ENCODE measurements at regions not wholly inside any gene's neighbourhood (a gene's known extent, or its start where the extent isn't known, plus 50 kb on each side); places are given as distances from the start of the nearest gene placed in this dataset.

- peaks cover 70% of the 10 kb centered on the region for H3K4me1 Mint-ChIP-seq
- H3K9me3 Mint-ChIP-seq: peaks cover 2% of the 10 kb centered on the region
- ChIA-PET POLR2A (interaction anchor here (2.5 kb wide), 1 partner anchor 260 kb away, joined by 12 read pairs; no protein-coding TSS in a partner anchor), CTCF (interaction anchor here (1.4 to 1.8 kb wide), 3 partner anchors 11 to 256 kb away, joined by 5 to 7 read pairs (median 6); no protein-coding TSS in a partner anchor)
- DNase-seq: no peak
- H3K4me3 Mint-ChIP-seq: no peak overlapping the region
- H3K36me3 Mint-ChIP-seq (ENCODE audit: low read depth): peaks cover 3% of the 10 kb centered on the region
- H3K27ac Mint-ChIP-seq: peak overlapping the region; percentile 53
- H3K27me3 Mint-ChIP-seq: no peaks in the 10 kb centered on the region
These were observed 108.7 kb downstream of the PALM2AKAP2 start for GRCh38 chr9:109888695-109889094.

GRCh38 chr9:109889456-109889855 is 109.5 kb downstream of the PALM2AKAP2 start:
- Mint-ChIP-seq H3K27me3 (no peaks in the 10 kb centered on the region), H3K4me1 (peaks cover 71% of the 10 kb centered on the region), H3K36me3 (ENCODE audit: low read depth) (peaks cover 3% of the 10 kb centered on the region), H3K27ac (peak overlapping the region; percentile 44), H3K9me3 (no peaks in the 10 kb centered on the region), H3K4me3 (no peak overlapping the region)
- ChIA-PET POLR2A (interaction anchor here (1.0 kb wide), 1 partner anchor 254 kb away, joined by 3 read pairs; no protein-coding TSS in a partner anchor), CTCF (interaction anchor here (1.1 kb wide), 1 partner anchor 13 kb away, joined by 3 read pairs; no protein-coding TSS in a partner anchor)
- DNase-seq: no peak

GRCh38 chr9:109893241-109893640 is 113.2 kb downstream of the PALM2AKAP2 start:
- Mint-ChIP-seq H3K36me3 (ENCODE audit: low read depth) (no peaks in the 10 kb centered on the region), H3K27me3 (no peaks in the 10 kb centered on the region), H3K4me1 (peaks cover 55% of the 10 kb centered on the region), H3K4me3 (peak overlapping the region; percentile 17), H3K27ac (peak overlapping the region; percentile 12), H3K9me3 (no peaks in the 10 kb centered on the region)
- DNase-seq: no peak
- POLR2A ChIA-PET: interaction anchor here (1.1 kb wide), 2 partner anchors 251 to 363 kb away, joined by 3 to 4 read pairs; partner anchors contain the start of gene TXN
- CTCF ChIA-PET: interaction anchor here (0.9 to 1.1 kb wide), 2 partner anchors 12 to 165 kb away, joined by 3 read pairs; no protein-coding TSS in a partner anchor

- Mint-ChIP-seq H3K36me3 (ENCODE audit: low read depth) (peaks cover 2% of the 10 kb centered on the region), H3K4me3 (no peak overlapping the region), H3K4me1 (peaks cover 45% of the 10 kb centered on the region), H3K27ac (peak overlapping the region; percentile 70), H3K9me3 (no peaks in the 10 kb centered on the region), H3K27me3 (peaks cover 3% of the 10 kb centered on the region)
- ChIA-PET CTCF (interaction anchor here (1.1 kb wide), 1 partner anchor 9 kb away, joined by 6 read pairs; no protein-coding TSS in a partner anchor), POLR2A (no interaction called here)
- no peak for DNase-seq
These were observed 114.5 kb downstream of the PALM2AKAP2 start for GRCh38 chr9:109894473-109894872.

GRCh38 chr9:109894921-109895758 is 115.1 kb downstream of the PALM2AKAP2 start:
- peak overlapping the region; percentile 70 for H3K27ac Mint-ChIP-seq
- peaks cover 4% of the 10 kb centered on the region for H3K27me3 Mint-ChIP-seq
- peaks cover 38% of the 10 kb centered on the region for H3K4me1 Mint-ChIP-seq
- peaks cover 2% of the 10 kb centered on the region for H3K36me3 Mint-ChIP-seq (ENCODE audit: low read depth)
- no peaks in the 10 kb centered on the region for H3K9me3 Mint-ChIP-seq
- no peak overlapping the region for H3K4me3 Mint-ChIP-seq
- ChIA-PET POLR2A (interaction anchor here (0.9 kb wide), 1 partner anchor 13 kb away, joined by 3 read pairs; no protein-coding TSS in a partner anchor), CTCF (interaction anchor here (1.1 kb wide), 1 partner anchor 8 kb away, joined by 6 read pairs; no protein-coding TSS in a partner anchor)
- DNase-seq: peak; percentile 38

- Mint-ChIP-seq H3K27me3 (peaks cover 7% of the 10 kb centered on the region), H3K4me3 (no peak overlapping the region), H3K27ac (no peak overlapping the region), H3K36me3 (ENCODE audit: low read depth) (peaks cover 2% of the 10 kb centered on the region), H3K9me3 (no peaks in the 10 kb centered on the region), H3K4me1 (peaks cover 6% of the 10 kb centered on the region)
- ChIA-PET POLR2A (interaction anchor here (1.2 kb wide), 1 partner anchor 148 kb away, joined by 4 read pairs; no protein-coding TSS in a partner anchor), CTCF (interaction anchor here (1.0 to 5.6 kb wide), 7 partner anchors 9 to 282 kb away, joined by 3 to 85 read pairs (median 4); no protein-coding TSS in a partner anchor)
- no peak for DNase-seq
These were observed 121.2 kb downstream of the PALM2AKAP2 start for GRCh38 chr9:109901201-109901600.

- no peak overlapping the region for H3K27ac Mint-ChIP-seq
- ChIA-PET CTCF (interaction anchor here (0.6 to 5.6 kb wide), 42 partner anchors 9 to 342 kb away, joined by 3 to 85 read pairs (median 4); no protein-coding TSS in a partner anchor), POLR2A (interaction anchor here (0.6 to 1.7 kb wide), 7 partner anchors 47 to 253 kb away, joined by 3 to 12 read pairs (median 4); no protein-coding TSS in a partner anchor)
- peaks cover 15% of the 10 kb centered on the region for H3K4me1 Mint-ChIP-seq
- no peaks in the 10 kb centered on the region for H3K9me3 Mint-ChIP-seq
- DNase-seq: peak; percentile 72
- H3K4me3 Mint-ChIP-seq: no peak overlapping the region
- H3K27me3 Mint-ChIP-seq: peaks cover 7% of the 10 kb centered on the region
- H3K36me3 Mint-ChIP-seq (ENCODE audit: low read depth): peaks cover 1% of the 10 kb centered on the region
These were observed 123.6 kb downstream of the PALM2AKAP2 start for GRCh38 chr9:109903515-109904138.

- no peaks in the 10 kb centered on the region for H3K36me3 Mint-ChIP-seq (ENCODE audit: low read depth)
- CTCF ChIA-PET: interaction anchor here (0.6 to 5.6 kb wide), 16 partner anchors 11 to 316 kb away, joined by 3 to 85 read pairs (median 4); no protein-coding TSS in a partner anchor
- H3K27me3 Mint-ChIP-seq: peaks cover 3% of the 10 kb centered on the region
- no peaks in the 10 kb centered on the region for H3K9me3 Mint-ChIP-seq
- H3K4me3 Mint-ChIP-seq: no peak overlapping the region
- DNase-seq: no peak
- H3K4me1 Mint-ChIP-seq: peaks cover 15% of the 10 kb centered on the region
- POLR2A ChIA-PET: interaction anchor here (0.6 to 1.7 kb wide), 4 partner anchors 18 to 252 kb away, joined by 3 to 12 read pairs (median 4); no protein-coding TSS in a partner anchor
- H3K27ac Mint-ChIP-seq: no peak overlapping the region
These were observed 124.7 kb downstream of the PALM2AKAP2 start for GRCh38 chr9:109904666-109905065.

GRCh38 chr9:109905472-109905871 is 125.5 kb downstream of the PALM2AKAP2 start:
- no peaks in the 10 kb centered on the region for H3K36me3 Mint-ChIP-seq (ENCODE audit: low read depth)

GRCh38 chr9:109906766-109907382 is 126.9 kb downstream of the PALM2AKAP2 start:
- Mint-ChIP-seq H3K4me3 (no peak overlapping the region), H3K36me3 (ENCODE audit: low read depth) (no peaks in the 10 kb centered on the region), H3K4me1 (peaks cover 15% of the 10 kb centered on the region), H3K9me3 (no peaks in the 10 kb centered on the region), H3K27me3 (no peaks in the 10 kb centered on the region), H3K27ac (no peak overlapping the region)
- ChIA-PET CTCF (interaction anchor here (0.8 to 2.4 kb wide), 11 partner anchors 60 to 311 kb away, joined by 3 to 13 read pairs (median 4); no protein-coding TSS in a partner anchor), POLR2A (interaction anchor here (1.1 to 1.5 kb wide), 4 partner anchors 9 to 241 kb away, joined by 3 to 5 read pairs (median 4); no protein-coding TSS in a partner anchor)
- no peak for DNase-seq

More at GRCh38 chr9:109905472-109905871, 125.5 kb downstream of the PALM2AKAP2 start:
- POLR2A ChIA-PET: interaction anchor here (0.8 kb wide), 1 partner anchor 19 kb away, joined by 3 read pairs; no protein-coding TSS in a partner anchor
- DNase-seq: no peak
- H3K4me1 Mint-ChIP-seq: peaks cover 15% of the 10 kb centered on the region
- no peak overlapping the region for H3K27ac Mint-ChIP-seq
- no peak overlapping the region for H3K4me3 Mint-ChIP-seq
- CTCF ChIA-PET: interaction anchor here (1.3 to 5.6 kb wide), 4 partner anchors 146 to 315 kb away, joined by 3 to 85 read pairs (median 4); no protein-coding TSS in a partner anchor
- no peaks in the 10 kb centered on the region for H3K27me3 Mint-ChIP-seq
- H3K9me3 Mint-ChIP-seq: no peaks in the 10 kb centered on the region

- H3K4me1 Mint-ChIP-seq: peaks cover 15% of the 10 kb centered on the region
These were observed 127.4 kb downstream of the PALM2AKAP2 start for GRCh38 chr9:109907400-109907799.

More at GRCh38 chr9:109907400-109907799, 127.4 kb downstream of the PALM2AKAP2 start:
- no peak for DNase-seq
- no peaks in the 10 kb centered on the region for H3K27me3 Mint-ChIP-seq
- H3K4me3 Mint-ChIP-seq: no peak overlapping the region
- POLR2A ChIA-PET: interaction anchor here (0.8 to 1.5 kb wide), 5 partner anchors 10 to 241 kb away, joined by 3 to 5 read pairs (median 3); no protein-coding TSS in a partner anchor
- CTCF ChIA-PET: interaction anchor here (0.8 to 2.4 kb wide), 11 partner anchors 60 to 311 kb away, joined by 3 to 13 read pairs (median 4); no protein-coding TSS in a partner anchor
- no peaks in the 10 kb centered on the region for H3K9me3 Mint-ChIP-seq
- H3K36me3 Mint-ChIP-seq (ENCODE audit: low read depth): no peaks in the 10 kb centered on the region
- no peak overlapping the region for H3K27ac Mint-ChIP-seq
